CD4-positive, CD25-positive, alpha-beta regulatory T cell (primary cell): ENCODE measurements at regions not wholly inside any gene's neighbourhood (a gene's known extent, or its start where the extent isn't known, plus 50 kb on each side); places are given as distances from the start of the nearest gene placed in this dataset.
A peak's percentile ranks its signal among the peaks of the same experiment; 100 is the strongest.

Experiments used
- ATAC-seq, 2 donors: fragments of 150-1000 bp; cut with Tn5 transposase; one replicate each; pipeline ENCODE4 v1.10.0; 2021; ENCODE audit warnings: low read depth in 2 of 2, moderate number of reproducible peaks in 2 of 2, moderate library complexity in 1 of 2
- DNase-seq, 3 donors: peaks; one replicate each; pipeline versions ENCODE4 v3.0.0 to v3.0.0-alpha.2; 2012 to 2022; ENCODE audit warnings: mixed read lengths in 1 of 3
- H3K27ac ChIP-seq: one replicate; pipeline ENCODE4 v1.7.0; 2013; ENCODE audit warnings: mild to moderate bottlenecking, low read length; ENCODE audit not compliant: insufficient read depth, poor library complexity, severe bottlenecking
- H3K27me3 ChIP-seq: one replicate; pipeline ENCODE4 v1.7.0; 2013; ENCODE audit warnings: low read length; ENCODE audit not compliant: control insufficient read depth, insufficient read depth
- H3K36me3 ChIP-seq: one replicate; pipeline ENCODE4 v1.7.0; 2013; ENCODE audit warnings: mild to moderate bottlenecking, low read length, moderate library complexity; ENCODE audit not compliant: control insufficient read depth, insufficient read depth
- H3K4me1 ChIP-seq: 2 replicates; pipeline ENCODE4 v1.7.0; 2013; ENCODE audit warnings: mild to moderate bottlenecking, low read length; ENCODE audit not compliant: insufficient read depth, control insufficient read depth, poor library complexity, severe bottlenecking
- H3K4me3 ChIP-seq: one replicate; pipeline ENCODE4 v1.7.0; 2013; ENCODE audit warnings: low read depth, mild to moderate bottlenecking, low read length, moderate library complexity
- H3K9me3 ChIP-seq, 2 experiments: 1 replicate in 1 of 2; 2 replicates in 1 of 2; pipeline ENCODE4 v1.7.0; 2013; ENCODE audit warnings: low read length in 2 of 2, mild to moderate bottlenecking in 1 of 2, moderate library complexity in 1 of 2; ENCODE audit not compliant: control insufficient read depth in 2 of 2
- H3K27ac Mint-ChIP-seq, 3 donors: one replicate each; pipeline ENCODE4 v1.8.0; 2020 to 2022; ENCODE audit warnings: mild to moderate bottlenecking in 3 of 3, mixed read lengths in 3 of 3, moderate library complexity in 2 of 3
- H3K27me3 Mint-ChIP-seq: one replicate; pipeline ENCODE4 v1.8.0; 2022; ENCODE audit warnings: mild to moderate bottlenecking, mixed read lengths
- H3K36me3 Mint-ChIP-seq: one replicate; pipeline ENCODE4 v1.8.0; 2020; ENCODE audit warnings: mixed read lengths
- H3K4me1 Mint-ChIP-seq, 4 donors: one replicate each; pipeline ENCODE4 v1.8.0; 2020 to 2022; ENCODE audit warnings: mixed read lengths in 4 of 4, mild to moderate bottlenecking in 1 of 4
- H3K4me3 Mint-ChIP-seq, 4 donors: one replicate each; pipeline ENCODE4 v1.8.0; 2020 to 2022; ENCODE audit warnings: mild to moderate bottlenecking in 4 of 4, mixed read lengths in 4 of 4, moderate library complexity in 3 of 4
- H3K9me3 Mint-ChIP-seq, 7 donors: one replicate each; pipeline ENCODE4 v1.8.0; 2020 to 2022; ENCODE audit warnings: mixed read lengths in 7 of 7, mild to moderate bottlenecking in 3 of 7, moderate library complexity in 2 of 7

- Histone ChIP-seq H3K36me3 (no peaks in the 10 kb centered on the region), H3K4me3 (no peak overlapping the region), H3K9me3 (peaks cover 0 to 14% of the 10 kb centered on the region in 2 experiments), H3K27me3 (no peaks in the 10 kb centered on the region), H3K27ac (no peak overlapping the region), H3K4me1 (no peaks in the 10 kb centered on the region)
- Mint-ChIP-seq H3K4me1 (no peaks in the 10 kb centered on the region), H3K9me3 (peaks cover 2 to 16% (median 9%) of the 10 kb centered on the region in 7 donors), H3K27me3 (no peaks in the 10 kb centered on the region), H3K27ac (no peak overlapping the region), H3K4me3 (no peak overlapping the region), H3K36me3 (no peaks in the 10 kb centered on the region)
- no peak for ATAC-seq
- no peak for DNase-seq
These were observed 1580.3 kb downstream of the ARAP2 start for GRCh38 chr4:34664051-34664450.

- H3K4me1 Mint-ChIP-seq, result no peaks in the 10 kb centered on the region
- no peak overlapping the region for H3K4me3 Mint-ChIP-seq
- H3K9me3 ChIP-seq, result no peaks in the 10 kb centered on the region
- no peaks in the 10 kb centered on the region for H3K36me3 ChIP-seq
- no peak for ATAC-seq
- H3K9me3 Mint-ChIP-seq, result peaks cover 0 to 17% (median 5%) of the 10 kb centered on the region in 7 donors
- DNase-seq, result no peak
- H3K27me3 Mint-ChIP-seq, result no peaks in the 10 kb centered on the region
- H3K4me3 ChIP-seq, result no peak overlapping the region
- no peaks in the 10 kb centered on the region for H3K27me3 ChIP-seq
- H3K4me1 ChIP-seq, result no peaks in the 10 kb centered on the region
- no peak overlapping the region for H3K27ac ChIP-seq
- H3K36me3 Mint-ChIP-seq, result no peaks in the 10 kb centered on the region
- H3K27ac Mint-ChIP-seq, result no peak overlapping the region
These were observed 1567.9 kb downstream of the ARAP2 start for GRCh38 chr4:34676400-34676799.

DNA sequence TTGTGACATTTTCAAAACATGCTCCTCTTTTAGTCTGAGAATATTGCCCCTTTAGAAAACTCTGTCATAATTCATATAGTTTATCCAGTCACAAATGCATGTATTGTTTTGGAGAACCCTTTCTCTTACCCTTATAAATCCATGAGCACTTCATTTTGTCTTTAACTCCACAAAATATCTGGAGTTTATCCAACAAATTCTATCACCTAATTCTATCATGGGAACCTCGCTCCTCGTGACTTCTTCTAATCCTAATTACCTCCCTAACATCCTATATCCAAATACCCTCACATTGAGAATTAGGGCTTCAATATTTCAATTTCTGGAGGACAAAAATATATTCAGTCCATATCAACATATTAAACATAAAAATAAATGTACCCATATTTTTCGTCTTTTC, 1565.9 kb downstream of the ARAP2 start:
- Mint-ChIP-seq H3K27ac (no peak overlapping the region), H3K9me3 (peaks cover 0 to 14% (median 3%) of the 10 kb centered on the region in 7 donors), H3K4me1 (no peaks in the 10 kb centered on the region), H3K36me3 (no peaks in the 10 kb centered on the region), H3K4me3 (no peak overlapping the region), H3K27me3 (no peaks in the 10 kb centered on the region)
- Histone ChIP-seq H3K9me3 (no peaks in the 10 kb centered on the region), H3K27me3 (no peaks in the 10 kb centered on the region), H3K4me3 (no peak overlapping the region), H3K27ac (no peak overlapping the region), H3K4me1 (no peaks in the 10 kb centered on the region), H3K36me3 (no peaks in the 10 kb centered on the region)
- no peak for ATAC-seq
- no peak for DNase-seq

- Histone ChIP-seq H3K27me3 (no peaks in the 10 kb centered on the region), H3K9me3 (no peaks in the 10 kb centered on the region), H3K27ac (no peak overlapping the region), H3K36me3 (no peaks in the 10 kb centered on the region), H3K4me3 (no peak overlapping the region), H3K4me1 (no peaks in the 10 kb centered on the region)
- H3K27ac Mint-ChIP-seq, result no peak overlapping the region
- DNase-seq (no peak), ATAC-seq (no peak)
- H3K9me3 Mint-ChIP-seq, result peaks cover 0 to 14% (median 3%) of the 10 kb centered on the region in 7 donors
- H3K4me1 Mint-ChIP-seq, result no peaks in the 10 kb centered on the region
- H3K4me3 Mint-ChIP-seq, result no peak overlapping the region
- H3K27me3 Mint-ChIP-seq, result no peaks in the 10 kb centered on the region
- H3K36me3 Mint-ChIP-seq, result no peaks in the 10 kb centered on the region
These were observed 1565.1 kb downstream of the ARAP2 start for GRCh38 chr4:34679228-34679627.

GRCh38 chr4:34709564-34709963, 1534.8 kb downstream of the ARAP2 start:
- H3K27me3 ChIP-seq, result no peaks in the 10 kb centered on the region
- H3K9me3 ChIP-seq, result no peaks in the 10 kb centered on the region
- H3K27ac Mint-ChIP-seq, result no peak overlapping the region
- H3K4me1 ChIP-seq, result no peaks in the 10 kb centered on the region
- no peaks in the 10 kb centered on the region for H3K36me3 Mint-ChIP-seq
- no peak overlapping the region for H3K4me3 Mint-ChIP-seq
- peaks cover 4 to 33% (median 12%) of the 10 kb centered on the region in 7 donors for H3K9me3 Mint-ChIP-seq
- no peaks in the 10 kb centered on the region for H3K36me3 ChIP-seq
- no peaks in the 10 kb centered on the region for H3K4me1 Mint-ChIP-seq
- no peaks in the 10 kb centered on the region for H3K27me3 Mint-ChIP-seq
- H3K4me3 ChIP-seq, result no peak overlapping the region
- ATAC-seq, result no peak
- no peak for DNase-seq
- H3K27ac ChIP-seq, result no peak overlapping the region

- no peak for ATAC-seq
- no peak overlapping the region for H3K4me3 ChIP-seq
- H3K27ac ChIP-seq, result no peak overlapping the region
- H3K36me3 ChIP-seq, result no peaks in the 10 kb centered on the region
- DNase-seq, result no peak
- Mint-ChIP-seq H3K9me3 (peaks cover 0 to 9% (median 5%) of the 10 kb centered on the region in 7 donors), H3K36me3 (no peaks in the 10 kb centered on the region), H3K4me1 (no peaks in the 10 kb centered on the region), H3K4me3 (no peak overlapping the region), H3K27ac (no peak overlapping the region), H3K27me3 (no peaks in the 10 kb centered on the region)
- H3K9me3 ChIP-seq, result no peaks in the 10 kb centered on the region
- H3K4me1 ChIP-seq, result no peaks in the 10 kb centered on the region
- no peaks in the 10 kb centered on the region for H3K27me3 ChIP-seq
These were observed 1525.6 kb downstream of the ARAP2 start for GRCh38 chr4:34718576-34719245.

GRCh38 chr4:34720571-34720970, 1523.7 kb downstream of the ARAP2 start:
- H3K27ac Mint-ChIP-seq, result no peak overlapping the region
- H3K4me3 Mint-ChIP-seq, result no peak overlapping the region
- DNase-seq (peak in 1 of 3 donors; percentile 0), ATAC-seq (no peak)
- H3K9me3 Mint-ChIP-seq, result peaks cover 0 to 7% (median 3%) of the 10 kb centered on the region in 7 donors
- no peaks in the 10 kb centered on the region for H3K4me1 ChIP-seq
- H3K4me3 ChIP-seq, result no peak overlapping the region
- H3K9me3 ChIP-seq, result no peaks in the 10 kb centered on the region
- no peaks in the 10 kb centered on the region for H3K36me3 ChIP-seq
- no peaks in the 10 kb centered on the region for H3K27me3 Mint-ChIP-seq
- no peaks in the 10 kb centered on the region for H3K36me3 Mint-ChIP-seq
- no peak overlapping the region for H3K27ac ChIP-seq
- no peaks in the 10 kb centered on the region for H3K27me3 ChIP-seq
- no peaks in the 10 kb centered on the region for H3K4me1 Mint-ChIP-seq

DNA sequence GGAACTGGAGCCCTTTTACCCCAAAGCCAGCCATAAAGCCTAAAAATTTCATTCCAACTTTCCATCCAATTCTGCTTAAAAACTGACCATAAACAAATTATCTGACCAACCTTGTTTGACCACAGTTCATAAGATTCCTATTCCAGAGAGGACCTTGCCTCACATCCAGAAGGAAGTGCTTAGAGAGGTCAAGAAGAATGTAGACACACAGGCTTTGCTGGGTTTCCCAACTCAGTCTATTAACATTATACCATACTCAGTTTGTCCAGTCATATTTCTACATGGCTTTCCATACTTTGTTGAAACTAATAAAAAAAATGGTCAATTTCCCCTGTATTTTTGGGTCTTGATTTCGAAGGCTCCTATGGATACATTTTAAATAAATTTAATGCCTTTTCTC, 1522.5 kb downstream of the ARAP2 start:
- no peak for DNase-seq
- Histone ChIP-seq H3K9me3 (no peaks in the 10 kb centered on the region), H3K27me3 (no peaks in the 10 kb centered on the region), H3K27ac (no peak overlapping the region), H3K36me3 (no peaks in the 10 kb centered on the region), H3K4me3 (no peak overlapping the region), H3K4me1 (no peaks in the 10 kb centered on the region)
- no peaks in the 10 kb centered on the region for H3K27me3 Mint-ChIP-seq
- no peak for ATAC-seq
- no peaks in the 10 kb centered on the region for H3K4me1 Mint-ChIP-seq
- peaks cover 0 to 8% (median 4%) of the 10 kb centered on the region in 7 donors for H3K9me3 Mint-ChIP-seq
- H3K36me3 Mint-ChIP-seq, result no peaks in the 10 kb centered on the region
- H3K4me3 Mint-ChIP-seq, result no peak overlapping the region
- no peak overlapping the region for H3K27ac Mint-ChIP-seq
